H1 (cell line): ENCODE measurements at regions not wholly inside any gene's neighbourhood (a gene's known extent, or its start where the extent isn't known, plus 50 kb on each side); places are given as distances from the start of the nearest gene placed in this dataset.

ENCODE experiments used
- CTCF ChIA-PET: fragments of 300-600 bp; sonication (Branson Sonifier 250); formaldehyde crosslinking; loops from one replicate; lab custom pipeline; 2021; ENCODE audit not compliant: partially characterized antibody; lab: Charles Lee
- POLR2A ChIA-PET: fragments of 300-600 bp; sonication (Branson Sonifier 250); formaldehyde crosslinking; loops from one replicate; lab custom pipeline; 2021; ENCODE audit warnings: inconsistent platforms; ENCODE audit not compliant: partially characterized antibody; lab: Charles Lee
- DNase-seq, 2 experiments: peaks; one replicate each; pipeline versions ENCODE4 v3.0.0 to v3.0.0-alpha.2; 2010 to 2022; ENCODE audit warnings: low spot score in 2 of 2, low read depth in 1 of 2, mixed read lengths in 1 of 2
- FAIRE-seq: peaks from 2 replicates; lab custom pipeline; 2011; peaks lifted over from hg19 to GRCh38; lab: Jason Lieb, UNC
- H2AFZ ChIP-seq: 2 replicates; pipeline ENCODE4 v1.8.1; 2012; ENCODE audit warnings: low read length, inconsistent platforms
- H2AK5ac ChIP-seq: 2 replicates; pipeline ENCODE4 v1.6.1; 2013; ENCODE audit warnings: low read depth, low read length
- H2BK120ac ChIP-seq: replicated peaks from 2 replicates; pipeline ENCODE3; 2013; ENCODE audit warnings: low read depth, low read length, inconsistent platforms
- H2BK12ac ChIP-seq: 2 replicates; pipeline ENCODE4 v1.6.1; 2013; ENCODE audit warnings: low read depth, low read length
- H2BK15ac ChIP-seq: 2 replicates; pipeline ENCODE4 v1.6.1; 2013; ENCODE audit warnings: low read length
- H2BK20ac ChIP-seq: 2 replicates; pipeline ENCODE4 v1.6.1; 2013; ENCODE audit warnings: low read length
- H2BK5ac ChIP-seq: 2 replicates; pipeline ENCODE4 v1.6.1; 2013; ENCODE audit warnings: low read depth, low read length
- H3K14ac ChIP-seq: 2 replicates; pipeline ENCODE4 v1.6.1; 2013; ENCODE audit warnings: inconsistent platforms; ENCODE audit not compliant: insufficient read length
- H3K18ac ChIP-seq: 2 replicates; pipeline ENCODE4 v1.6.1; 2013; ENCODE audit warnings: low read length; ENCODE audit errors: extremely low read depth
- H3K23ac ChIP-seq: 2 replicates; pipeline ENCODE4 v1.6.1; 2013; ENCODE audit warnings: inconsistent platforms; ENCODE audit not compliant: insufficient read length
- H3K23me2 ChIP-seq: 2 replicates; pipeline ENCODE4 v1.6.1; 2013; ENCODE audit warnings: low read depth, low read length
- H3K27ac ChIP-seq: 2 replicates; pipeline ENCODE4 v1.6.1; 2011; ENCODE audit warnings: low read depth, low read length, inconsistent platforms
- H3K27me3 ChIP-seq, 4 experiments: replicated peaks in 1 of 4; 1 replicate in 1 of 4; 2 replicates in 3 of 4; pipeline versions ENCODE4 v1.6.1 to v1.8.1; 2011 to 2013; ENCODE audit warnings: low read length in 3 of 4, mild to moderate bottlenecking in 3 of 4, inconsistent platforms in 2 of 4, mixed read lengths in 2 of 4, moderate library complexity in 1 of 4; ENCODE audit not compliant: control insufficient read depth in 3 of 4, insufficient read depth in 3 of 4; ENCODE audit errors: extremely low read depth in 1 of 4
- H3K36me3 ChIP-seq, 4 experiments: 2 replicates each; pipeline versions ENCODE4 v1.6.1 to v1.8.1; 2011 to 2013; ENCODE audit warnings: mild to moderate bottlenecking in 4 of 4, low read length in 3 of 4, moderate library complexity in 2 of 4, control low read depth in 1 of 4, inconsistent platforms in 1 of 4; ENCODE audit not compliant: insufficient read depth in 4 of 4, control insufficient read depth in 2 of 4
- H3K4ac ChIP-seq: replicated peaks from 2 replicates; pipeline ENCODE3; 2013; ENCODE audit warnings: low read length, low read depth, mixed read lengths, inconsistent platforms; ENCODE audit not compliant: insufficient read length
- H3K4me1 ChIP-seq, 4 experiments: replicated peaks in 1 of 4; 1 replicate in 1 of 4; 2 replicates in 3 of 4; pipeline versions ENCODE4 v1.6.1 to v1.8.1; 2011 to 2013; ENCODE audit warnings: low read length in 3 of 4, inconsistent platforms in 2 of 4, mixed read lengths in 1 of 4; ENCODE audit not compliant: insufficient read depth in 4 of 4, control insufficient read depth in 3 of 4
- H3K4me2 ChIP-seq, 2 experiments: 2 replicates each; pipeline versions ENCODE4 v1.6.1 to v1.8.1; 2011 to 2013; ENCODE audit warnings: low read depth in 2 of 2, low read length in 2 of 2, control low read depth in 1 of 2, inconsistent platforms in 1 of 2, mild to moderate bottlenecking in 1 of 2; ENCODE audit not compliant: insufficient read depth in 1 of 2
- H3K4me3 ChIP-seq, 4 experiments: fragments of 200-600, 300-600 bp in 1 of 4; sonication (generic), shearing (Covaris generic), sonication (Bioruptor Twin) in 1 of 4; 2 replicates each; pipeline versions ENCODE4 v1.5.1 to v1.8.1; 2011 to 2016; ENCODE audit warnings: low read length in 4 of 4, low read depth in 3 of 4, control low read depth in 2 of 4, inconsistent platforms in 2 of 4, mild to moderate bottlenecking in 2 of 4, mixed read lengths in 1 of 4, moderate library complexity in 1 of 4; ENCODE audit not compliant: insufficient read depth in 2 of 4; ENCODE audit errors: extremely low read depth in 1 of 4
- H3K56ac ChIP-seq: replicated peaks from 2 replicates; pipeline ENCODE3; 2013; ENCODE audit warnings: low read depth, mild to moderate bottlenecking, mixed read lengths, low read length, inconsistent platforms; ENCODE audit not compliant: insufficient read length
- H3K79me1 ChIP-seq: 2 replicates; pipeline ENCODE4 v1.6.1; 2013; ENCODE audit warnings: low read depth, low read length, control low read depth
- H3K79me2 ChIP-seq, 2 experiments: 2 replicates each; pipeline versions ENCODE4 v1.6.1 to v1.8.1; 2012 to 2013; ENCODE audit warnings: low read length in 2 of 2, mild to moderate bottlenecking in 2 of 2, inconsistent platforms in 1 of 2; ENCODE audit not compliant: insufficient read depth in 2 of 2, control insufficient read depth in 1 of 2
- H3K9ac ChIP-seq, 4 experiments: replicated peaks in 1 of 4; 1 replicate in 1 of 4; 2 replicates in 3 of 4; pipeline versions ENCODE4 v1.6.1 to v1.8.1; 2011 to 2013; ENCODE audit warnings: low read depth in 3 of 4, low read length in 3 of 4, control low read depth in 2 of 4, mild to moderate bottlenecking in 2 of 4, moderate library complexity in 2 of 4, inconsistent platforms in 1 of 4; ENCODE audit errors: extremely low read depth in 1 of 4
- H3K9me3 ChIP-seq, 2 experiments: 2 replicates each; pipeline versions ENCODE4 v1.6.1 to v1.8.1; 2012 to 2013; ENCODE audit warnings: mild to moderate bottlenecking in 2 of 2, moderate library complexity in 2 of 2, control low read depth in 1 of 2, inconsistent platforms in 1 of 2, low read depth in 1 of 2, low read length in 1 of 2, mixed read lengths in 1 of 2; ENCODE audit not compliant: insufficient read depth in 2 of 2
- H4K20me1 ChIP-seq, 2 experiments: replicated peaks in 1 of 2; 2 replicates each; pipeline versions ENCODE3 to v1.8.1; 2011 to 2013; ENCODE audit warnings: inconsistent platforms in 2 of 2, low read length in 2 of 2, mild to moderate bottlenecking in 1 of 2; ENCODE audit not compliant: insufficient read depth in 2 of 2, control insufficient read depth in 1 of 2
- H4K5ac ChIP-seq: 2 replicates; pipeline ENCODE4 v1.6.1; 2013; ENCODE audit warnings: low read length, low read depth, mixed read lengths, inconsistent platforms; ENCODE audit not compliant: insufficient read length
- H4K8ac ChIP-seq: 2 replicates; pipeline ENCODE4 v1.8.0; 2013; ENCODE audit warnings: mild to moderate bottlenecking, moderate library complexity, low read length, inconsistent platforms; ENCODE audit not compliant: insufficient read depth; ENCODE audit errors: extremely low read depth
- H4K91ac ChIP-seq: replicated peaks from 2 replicates; pipeline ENCODE3; 2013; ENCODE audit warnings: low read length, mixed read lengths, inconsistent platforms; ENCODE audit not compliant: insufficient read length
- ASH2L ChIP-seq: fragments of 200-600, 300-600 bp; sonication (generic); IDR thresholded peaks from one replicate; pipeline ENCODE4 v1.7.1; 2017; ENCODE audit warnings: low read length
- CBX8 ChIP-seq: fragments of 300-800, 300-1000 bp; sonication (generic); IDR thresholded peaks from 2 replicates; pipeline ENCODE4 v1.7.1; 2016; ENCODE audit warnings: low read depth, low read length, borderline replicate concordance
- CTBP2 ChIP-seq: IDR thresholded peaks from 2 replicates; pipeline ENCODE4 v1.7.0; 2011; ENCODE audit warnings: borderline replicate concordance, mild to moderate bottlenecking, moderate library complexity, mixed read lengths, low read length; ENCODE audit not compliant: insufficient read depth, insufficient read length
- GTF2F1 ChIP-seq: IDR thresholded peaks from 2 replicates; pipeline ENCODE4 v1.6.1; 2012; ENCODE audit warnings: low read depth, low read length, improper control_type of control experiment, borderline replicate concordance
- POU5F1 ChIP-seq: IDR thresholded peaks from 2 replicates; pipeline ENCODE4 v1.6.1; 2011; ENCODE audit warnings: low read depth, mild to moderate bottlenecking, low read length, moderate library complexity
- TAF7 ChIP-seq: optimal IDR thresholded peaks from 2 replicates; pipeline ENCODE3; 2011; ENCODE audit warnings: low read depth, mild to moderate bottlenecking, inconsistent platforms, low read length, moderate library complexity, borderline replicate concordance
- TF ChIP-seq, protein P1 (sequence below): IDR thresholded peaks from 2 replicates; pipeline ENCODE4 v1.6.1; 2012; ENCODE audit warnings: low read length, inconsistent platforms
- TF ChIP-seq, protein P2 (sequence below): IDR thresholded peaks from 2 replicates; pipeline ENCODE4 v1.6.1; 2012; ENCODE audit warnings: inconsistent platforms
- TF ChIP-seq, protein P3 (sequence below), 3 experiments: IDR thresholded peaks; 1 replicate in 2 of 3; 2 replicates in 1 of 3; pipeline versions ENCODE4 v1.5.1 to v1.6.1; 2011; ENCODE audit warnings: low read length in 3 of 3, mild to moderate bottlenecking in 3 of 3, inconsistent platforms in 2 of 3, low read depth in 1 of 3, moderate library complexity in 1 of 3; ENCODE audit not compliant: insufficient read depth in 1 of 3; ENCODE audit errors: control extremely low read depth in 1 of 3

DNA sequence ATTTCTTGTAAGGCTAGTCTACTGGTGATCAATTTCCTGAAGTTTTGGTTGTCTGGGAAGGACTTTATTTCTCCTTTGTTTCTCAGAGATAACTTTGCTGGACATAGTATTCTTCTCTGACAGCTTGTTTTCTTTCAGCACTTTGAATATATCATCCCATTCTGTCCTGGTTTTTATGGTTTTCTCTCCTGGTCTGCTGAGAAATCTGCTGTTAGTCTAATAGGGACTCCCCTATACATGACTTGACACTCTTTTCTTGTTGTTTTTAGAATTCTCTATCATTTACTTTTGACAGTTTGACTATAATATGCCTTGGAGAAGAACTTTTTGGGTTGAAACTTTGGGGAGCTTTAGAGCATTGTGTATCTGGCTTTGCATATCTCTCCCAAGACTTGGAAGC is 112.5 kb downstream of the PRL start:
- Histone ChIP-seq H3K4me2 (no peak overlapping the region), H3K23me2 (no peaks in the 10 kb centered on the region), H2BK20ac (no peak overlapping the region), H2AK5ac (no peak overlapping the region), H4K5ac (no peak overlapping the region), H4K91ac (no peak overlapping the region), H2BK15ac (no peak overlapping the region), H2BK12ac (no peak overlapping the region), H2AFZ (no peak overlapping the region), H3K14ac (no peak overlapping the region), H3K4me3 (no peak overlapping the region), H3K23ac (no peak overlapping the region), H4K8ac (no peak overlapping the region), H3K27ac (no peak overlapping the region), H3K79me1 (no peaks in the 10 kb centered on the region), H3K4ac (no peak overlapping the region), H3K56ac (no peak overlapping the region), H3K9me3 (peaks cover 12 to 15% of the 10 kb centered on the region in 2 experiments), H3K4me1 (no peaks in the 10 kb centered on the region), H3K36me3 (peaks cover 0 to 25% (median 3%) of the 10 kb centered on the region in 4 experiments; a peak in 3 of 8 replicates), H3K9ac (no peak overlapping the region), H3K27me3 (no peaks in the 10 kb centered on the region), H3K18ac (no peak overlapping the region), H2BK5ac (no peak overlapping the region), H3K79me2 (no peaks in the 10 kb centered on the region; a peak in 1 of 4 replicates), H4K20me1 (no peaks in the 10 kb centered on the region), H2BK120ac (no peak overlapping the region)
- DNase-seq (no peak), FAIRE-seq (no peak)
- CTCF ChIA-PET: no interaction called here
- no peak for TF ChIP-seq TAF7
- no peak for TF ChIP-seq GTF2F1
- no peak for TF ChIP-seq CTBP2
- TF ChIP-seq POU5F1: no peak
- TF ChIP-seq CBX8: no peak
- TF ChIP-seq, protein P1, sequence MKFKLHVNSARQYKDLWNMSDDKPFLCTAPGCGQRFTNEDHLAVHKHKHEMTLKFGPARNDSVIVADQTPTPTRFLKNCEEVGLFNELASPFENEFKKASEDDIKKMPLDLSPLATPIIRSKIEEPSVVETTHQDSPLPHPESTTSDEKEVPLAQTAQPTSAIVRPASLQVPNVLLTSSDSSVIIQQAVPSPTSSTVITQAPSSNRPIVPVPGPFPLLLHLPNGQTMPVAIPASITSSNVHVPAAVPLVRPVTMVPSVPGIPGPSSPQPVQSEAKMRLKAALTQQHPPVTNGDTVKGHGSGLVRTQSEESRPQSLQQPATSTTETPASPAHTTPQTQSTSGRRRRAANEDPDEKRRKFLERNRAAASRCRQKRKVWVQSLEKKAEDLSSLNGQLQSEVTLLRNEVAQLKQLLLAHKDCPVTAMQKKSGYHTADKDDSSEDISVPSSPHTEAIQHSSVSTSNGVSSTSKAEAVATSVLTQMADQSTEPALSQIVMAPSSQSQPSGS: no peak
- no peak for TF ChIP-seq ASH2L
- TF ChIP-seq, protein P2, sequence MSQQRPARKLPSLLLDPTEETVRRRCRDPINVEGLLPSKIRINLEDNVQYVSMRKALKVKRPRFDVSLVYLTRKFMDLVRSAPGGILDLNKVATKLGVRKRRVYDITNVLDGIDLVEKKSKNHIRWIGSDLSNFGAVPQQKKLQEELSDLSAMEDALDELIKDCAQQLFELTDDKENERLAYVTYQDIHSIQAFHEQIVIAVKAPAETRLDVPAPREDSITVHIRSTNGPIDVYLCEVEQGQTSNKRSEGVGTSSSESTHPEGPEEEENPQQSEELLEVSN: no peak
- TF ChIP-seq, protein P3, sequence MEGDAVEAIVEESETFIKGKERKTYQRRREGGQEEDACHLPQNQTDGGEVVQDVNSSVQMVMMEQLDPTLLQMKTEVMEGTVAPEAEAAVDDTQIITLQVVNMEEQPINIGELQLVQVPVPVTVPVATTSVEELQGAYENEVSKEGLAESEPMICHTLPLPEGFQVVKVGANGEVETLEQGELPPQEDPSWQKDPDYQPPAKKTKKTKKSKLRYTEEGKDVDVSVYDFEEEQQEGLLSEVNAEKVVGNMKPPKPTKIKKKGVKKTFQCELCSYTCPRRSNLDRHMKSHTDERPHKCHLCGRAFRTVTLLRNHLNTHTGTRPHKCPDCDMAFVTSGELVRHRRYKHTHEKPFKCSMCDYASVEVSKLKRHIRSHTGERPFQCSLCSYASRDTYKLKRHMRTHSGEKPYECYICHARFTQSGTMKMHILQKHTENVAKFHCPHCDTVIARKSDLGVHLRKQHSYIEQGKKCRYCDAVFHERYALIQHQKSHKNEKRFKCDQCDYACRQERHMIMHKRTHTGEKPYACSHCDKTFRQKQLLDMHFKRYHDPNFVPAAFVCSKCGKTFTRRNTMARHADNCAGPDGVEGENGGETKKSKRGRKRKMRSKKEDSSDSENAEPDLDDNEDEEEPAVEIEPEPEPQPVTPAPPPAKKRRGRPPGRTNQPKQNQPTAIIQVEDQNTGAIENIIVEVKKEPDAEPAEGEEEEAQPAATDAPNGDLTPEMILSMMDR (IDR thresholded peaks at IDR 0.05; ENCODE audit: control extremely low read depth in 1 of 3, insufficient read depth in 1 of 3, low read depth in 1 of 3, low read length in 3 of 3): no peak
- POLR2A ChIA-PET: no interaction called here
